Caco-2 (cell line): ENCODE measurements at regions not wholly inside any gene's neighbourhood (a gene's known extent, or its start where the extent isn't known, plus 50 kb on each side); places are given as distances from the start of the nearest gene placed in this dataset.

Experiments
- BruUV-seq: library from RNA; stranded (reverse); fragments of 400-500 nt; replicated peaks from 2 replicates; lab custom pipeline; 2021; lab: Mats Ljungman, UMichigan
- CTCF ChIA-PET: fragments of 300-600 bp; sonication (Branson Sonifier 250); formaldehyde crosslinking; loops from one replicate; lab custom pipeline; 2022; ENCODE audit warnings: antibody characterized with exemption; lab: Charles Lee
- POLR2A ChIA-PET: fragments of 300-600 bp; sonication (Branson Sonifier 250); formaldehyde crosslinking; loops from one replicate; lab custom pipeline; 2022; ENCODE audit warnings: antibody characterized with exemption; lab: Charles Lee
- DNase-seq, 2 experiments: peaks; one replicate each; pipeline versions ENCODE4 v3.0.0 to v3.0.0-alpha.2; 2020 to 2022
- H3K27me3 ChIP-seq: replicated peaks from 2 replicates; pipeline ENCODE4 v1.6.0; 2011; ENCODE audit warnings: low read length; ENCODE audit not compliant: control insufficient read depth, insufficient read depth
- H3K36me3 ChIP-seq: 2 replicates; pipeline ENCODE4 v1.5.1; 2011; ENCODE audit warnings: low read length; ENCODE audit not compliant: control insufficient read depth, insufficient read depth
- H3K4me1 ChIP-seq: fragments of 250-450 bp; sonication (Bioruptor Pico); 2 replicates; pipeline ENCODE4 v1.5.1; 2020; ENCODE audit warnings: mild to moderate bottlenecking
- H3K4me3 ChIP-seq: 2 replicates; pipeline ENCODE4 v1.5.1; 2011; ENCODE audit warnings: low read depth, mild to moderate bottlenecking, control low read depth, low read length
- H3K9me3 ChIP-seq: fragments of 250-450 bp; sonication (Bioruptor Pico); 2 replicates; pipeline ENCODE4 v1.5.1; 2020; ENCODE audit warnings: mild to moderate bottlenecking, moderate library complexity
- H3K27ac Mint-ChIP-seq: one replicate; pipeline ENCODE4 v1.8.0; 2022; ENCODE audit warnings: mixed read lengths; ENCODE audit not compliant: unreplicated experiment
- H3K27me3 Mint-ChIP-seq: one replicate; pipeline ENCODE4 v1.8.0; 2022; ENCODE audit warnings: mixed read lengths; ENCODE audit not compliant: insufficient read depth, unreplicated experiment
- H3K36me3 Mint-ChIP-seq: one replicate; pipeline ENCODE4 v1.8.0; 2022; ENCODE audit warnings: mild to moderate bottlenecking, mixed read lengths; ENCODE audit not compliant: insufficient read depth, unreplicated experiment
- H3K4me1 Mint-ChIP-seq: one replicate; pipeline ENCODE4 v1.8.0; 2022; ENCODE audit warnings: low read depth, mixed read lengths; ENCODE audit not compliant: unreplicated experiment
- H3K4me3 Mint-ChIP-seq: one replicate; pipeline ENCODE4 v1.8.0; 2022; ENCODE audit warnings: mild to moderate bottlenecking, moderate library complexity, mixed read lengths; ENCODE audit not compliant: unreplicated experiment
- H3K9me3 Mint-ChIP-seq: one replicate; pipeline ENCODE4 v1.8.0; 2022; ENCODE audit warnings: mixed read lengths; ENCODE audit not compliant: unreplicated experiment
- intact Hi-C: fragments of 100-400 bp; cut with micrococcal nuclease; formaldehyde crosslinking; loops from one replicate; pipeline ENCODE4 v1.10.0; 2022; ENCODE audit not compliant: unreplicated experiment
- TF ChIP-seq, protein P1 (sequence below), 2 experiments: fragments of 200-600 bp in 1 of 2; IDR thresholded peaks; 1 replicate in 1 of 2; 2 replicates in 1 of 2; pipeline versions ENCODE4 v1.5.1 to v1.8.0; 2011 to 2022; ENCODE audit warnings: antibody characterized with exemption in 1 of 2, control low read depth in 1 of 2, inconsistent platforms in 1 of 2, low read depth in 1 of 2, low read length in 1 of 2, mild to moderate bottlenecking in 1 of 2, moderate library complexity in 1 of 2; ENCODE audit not compliant: insufficient read depth in 1 of 2, severe bottlenecking in 1 of 2, unreplicated experiment in 1 of 2

- H3K27me3 ChIP-seq, result no peaks in the 10 kb centered on the region
- no peak overlapping the region for H3K4me3 Mint-ChIP-seq
- BruUV-seq, result no TSS peak
- intact Hi-C loops, result no loop called here
- no peak overlapping the region for H3K4me3 ChIP-seq
- POLR2A ChIA-PET, result no interaction called here
- no peak for DNase-seq
- no peak overlapping the region for H3K27ac Mint-ChIP-seq
- H3K9me3 Mint-ChIP-seq, result no peaks in the 10 kb centered on the region
- H3K4me1 Mint-ChIP-seq, result no peaks in the 10 kb centered on the region
- no peaks in the 10 kb centered on the region for H3K9me3 ChIP-seq
- TF ChIP-seq, protein P1, sequence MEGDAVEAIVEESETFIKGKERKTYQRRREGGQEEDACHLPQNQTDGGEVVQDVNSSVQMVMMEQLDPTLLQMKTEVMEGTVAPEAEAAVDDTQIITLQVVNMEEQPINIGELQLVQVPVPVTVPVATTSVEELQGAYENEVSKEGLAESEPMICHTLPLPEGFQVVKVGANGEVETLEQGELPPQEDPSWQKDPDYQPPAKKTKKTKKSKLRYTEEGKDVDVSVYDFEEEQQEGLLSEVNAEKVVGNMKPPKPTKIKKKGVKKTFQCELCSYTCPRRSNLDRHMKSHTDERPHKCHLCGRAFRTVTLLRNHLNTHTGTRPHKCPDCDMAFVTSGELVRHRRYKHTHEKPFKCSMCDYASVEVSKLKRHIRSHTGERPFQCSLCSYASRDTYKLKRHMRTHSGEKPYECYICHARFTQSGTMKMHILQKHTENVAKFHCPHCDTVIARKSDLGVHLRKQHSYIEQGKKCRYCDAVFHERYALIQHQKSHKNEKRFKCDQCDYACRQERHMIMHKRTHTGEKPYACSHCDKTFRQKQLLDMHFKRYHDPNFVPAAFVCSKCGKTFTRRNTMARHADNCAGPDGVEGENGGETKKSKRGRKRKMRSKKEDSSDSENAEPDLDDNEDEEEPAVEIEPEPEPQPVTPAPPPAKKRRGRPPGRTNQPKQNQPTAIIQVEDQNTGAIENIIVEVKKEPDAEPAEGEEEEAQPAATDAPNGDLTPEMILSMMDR (IDR thresholded peaks at IDR 0.05; ENCODE audit: insufficient read depth in 1 of 2, low read depth in 1 of 2, low read length in 1 of 2, severe bottlenecking in 1 of 2, unreplicated experiment in 1 of 2), result no peak
- no peaks in the 10 kb centered on the region for H3K36me3 ChIP-seq
- H3K27me3 Mint-ChIP-seq, result no peaks in the 10 kb centered on the region
- no peaks in the 10 kb centered on the region for H3K4me1 ChIP-seq
- no peaks in the 10 kb centered on the region for H3K36me3 Mint-ChIP-seq
- CTCF ChIA-PET, result no interaction called here
Observed at GRCh38 chr5:166767858-166768257, 1523.6 kb upstream of the WWC1 start.

- no peaks in the 10 kb centered on the region for H3K4me1 Mint-ChIP-seq
- intact Hi-C loops, result no loop called here
- H3K9me3 ChIP-seq, result no peaks in the 10 kb centered on the region
- BruUV-seq, result no TSS peak
- no peaks in the 10 kb centered on the region for H3K27me3 Mint-ChIP-seq
- no peak overlapping the region for H3K4me3 ChIP-seq
- H3K27ac Mint-ChIP-seq, result no peak overlapping the region
- H3K4me1 ChIP-seq, result no peaks in the 10 kb centered on the region
- DNase-seq, result no peak
- no peaks in the 10 kb centered on the region for H3K27me3 ChIP-seq
- H3K9me3 Mint-ChIP-seq, result no peaks in the 10 kb centered on the region
- TF ChIP-seq, protein P1 (IDR thresholded peaks at IDR 0.05; ENCODE audit: insufficient read depth in 1 of 2, low read depth in 1 of 2, low read length in 1 of 2, severe bottlenecking in 1 of 2, unreplicated experiment in 1 of 2), result no peak
- POLR2A ChIA-PET, result no interaction called here
- no peak overlapping the region for H3K4me3 Mint-ChIP-seq
- no peaks in the 10 kb centered on the region for H3K36me3 Mint-ChIP-seq
- CTCF ChIA-PET, result no interaction called here
- no peaks in the 10 kb centered on the region for H3K36me3 ChIP-seq
Observed at GRCh38 chr5:166768536-166768935, 1522.9 kb upstream of the WWC1 start.

- ChIA-PET POLR2A (interaction anchor here (0.6 kb wide), 1 partner anchor 404 kb away, joined by 4 read pairs; no protein-coding TSS in a partner anchor), CTCF (no interaction called here)
- Mint-ChIP-seq H3K36me3 (no peaks in the 10 kb centered on the region), H3K9me3 (no peaks in the 10 kb centered on the region), H3K4me3 (no peak overlapping the region), H3K4me1 (no peaks in the 10 kb centered on the region), H3K27me3 (no peaks in the 10 kb centered on the region), H3K27ac (no peak overlapping the region)
- no peaks in the 10 kb centered on the region for H3K9me3 ChIP-seq
- no TSS peak for BruUV-seq
- no peaks in the 10 kb centered on the region for H3K4me1 ChIP-seq
- intact Hi-C loops, result no loop called here
- H3K36me3 ChIP-seq, result no peaks in the 10 kb centered on the region
- TF ChIP-seq, protein P1 (IDR thresholded peaks at IDR 0.05; ENCODE audit: insufficient read depth in 1 of 2, low read depth in 1 of 2, low read length in 1 of 2, severe bottlenecking in 1 of 2, unreplicated experiment in 1 of 2), result no peak
- H3K27me3 ChIP-seq, result no peaks in the 10 kb centered on the region
- no peak overlapping the region for H3K4me3 ChIP-seq
- DNase-seq, result no peak
Observed at GRCh38 chr5:166772770-166773169, 1518.7 kb upstream of the WWC1 start.
